OCI-LY3 (cell line): ENCODE measurements at regions not wholly inside any gene's neighbourhood (a gene's known extent, or its start where the extent isn't known, plus 50 kb on each side); places are given as distances from the start of the nearest gene placed in this dataset.
"Not testable (repeated sequence)": the region's sequence is repeated elsewhere in the genome, so short reads cannot be mapped to it uniquely, and the experiment has no call there.

Experiments used
- H2AFZ ChIP-seq: fragments of 200-600, 300-600 bp; shearing (Covaris generic); 2 replicates; pipeline ENCODE4 v1.6.0; 2014; ENCODE audit warnings: antibody characterized with exemption, low read depth, low read length
- H3K27ac ChIP-seq: fragments of 200-600, 300-600 bp; sonication (generic); 2 replicates; pipeline ENCODE4 v1.5.1; 2014; ENCODE audit warnings: mild to moderate bottlenecking, low read length, moderate library complexity, mixed read lengths
- H3K27me3 ChIP-seq: fragments of 200-600, 300-600 bp; sonication (generic); 2 replicates; pipeline ENCODE4 v1.6.1; 2014; ENCODE audit warnings: low read depth, low read length, mixed read lengths
- H3K36me3 ChIP-seq: fragments of 200-600, 300-600 bp; sonication (generic); replicated peaks from 2 replicates; pipeline ENCODE3; 2014; ENCODE audit warnings: low read depth, low read length, mixed read lengths
- H3K4me1 ChIP-seq: fragments of 300-600, 200-600 bp; sonication (generic); 2 replicates; pipeline ENCODE4 v1.6.1; 2014; ENCODE audit warnings: low read length, mixed read lengths
- H3K4me2 ChIP-seq: fragments of 200-600, 300-600 bp; sonication (generic); 2 replicates; pipeline ENCODE4 v1.6.1; 2014; ENCODE audit warnings: low read length, mixed read lengths
- H3K4me3 ChIP-seq: fragments of 300-600, 200-600 bp; sonication (generic); 2 replicates; pipeline ENCODE4 v1.5.1; 2014; ENCODE audit warnings: antibody characterized with exemption, mild to moderate bottlenecking, low read length, moderate library complexity
- H3K79me2 ChIP-seq: fragments of 300-600, 200-600 bp; shearing (Covaris generic); 2 replicates; pipeline ENCODE4 v1.6.1; 2014; ENCODE audit warnings: mild to moderate bottlenecking, low read length, mixed read lengths
- H3K9ac ChIP-seq: fragments of 300-600, 200-600 bp; shearing (Covaris generic); 2 replicates; pipeline ENCODE4 v1.6.0; 2014; ENCODE audit warnings: mild to moderate bottlenecking, low read length, moderate library complexity
- H3K9me3 ChIP-seq: fragments of 200-600, 300-600 bp; shearing (Covaris generic); 2 replicates; pipeline ENCODE4 v1.6.1; 2014; ENCODE audit warnings: low read length, mixed read lengths; ENCODE audit not compliant: insufficient read depth
- H4K20me1 ChIP-seq: fragments of 200-600, 300-600 bp; sonication (generic); 2 replicates; pipeline ENCODE4 v1.6.1; 2016; ENCODE audit warnings: low read length, mixed read lengths; ENCODE audit not compliant: insufficient read depth
- EZH2phosphoT487 ChIP-seq: fragments of 200-600 bp; shearing (Covaris generic); IDR thresholded peaks from 2 replicates; pipeline ENCODE4 v1.6.1; 2018; ENCODE audit warnings: antibody characterized with exemption, mixed run types, low read depth
- TF ChIP-seq, protein P1 (sequence below): fragments of 200-600, 300-600 bp; sonication (generic); IDR thresholded peaks from 2 replicates; pipeline ENCODE4 v1.5.1; 2014; ENCODE audit warnings: antibody characterized with exemption, low read length, low read depth

DNA sequence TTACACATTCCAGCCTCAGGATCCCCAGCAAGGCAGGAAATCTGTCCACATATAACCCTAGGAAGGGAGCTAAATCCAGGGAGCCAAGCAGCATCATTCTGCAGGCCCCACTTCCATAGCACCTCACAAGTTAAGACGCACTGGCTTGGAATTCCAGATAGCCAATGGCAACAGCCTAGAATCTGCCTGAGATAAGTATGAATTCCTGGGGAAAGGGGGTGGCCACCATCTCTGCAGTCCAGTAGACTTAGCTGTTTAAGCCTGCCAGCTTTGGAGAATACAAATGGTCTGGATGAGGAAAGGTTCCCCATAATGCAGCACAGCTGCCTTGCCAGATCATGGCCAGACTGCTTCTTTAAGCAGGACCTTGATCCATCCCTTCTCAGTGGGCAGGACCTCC, 179.4 kb upstream of the PRSS1 start:
- no peak overlapping the region for H3K4me3 ChIP-seq
- peaks cover 36% of the 10 kb centered on the region for H3K27me3 ChIP-seq
- H3K4me1 ChIP-seq: no peaks in the 10 kb centered on the region
- no peak for TF ChIP-seq EZH2phosphoT487
- TF ChIP-seq, protein P1, sequence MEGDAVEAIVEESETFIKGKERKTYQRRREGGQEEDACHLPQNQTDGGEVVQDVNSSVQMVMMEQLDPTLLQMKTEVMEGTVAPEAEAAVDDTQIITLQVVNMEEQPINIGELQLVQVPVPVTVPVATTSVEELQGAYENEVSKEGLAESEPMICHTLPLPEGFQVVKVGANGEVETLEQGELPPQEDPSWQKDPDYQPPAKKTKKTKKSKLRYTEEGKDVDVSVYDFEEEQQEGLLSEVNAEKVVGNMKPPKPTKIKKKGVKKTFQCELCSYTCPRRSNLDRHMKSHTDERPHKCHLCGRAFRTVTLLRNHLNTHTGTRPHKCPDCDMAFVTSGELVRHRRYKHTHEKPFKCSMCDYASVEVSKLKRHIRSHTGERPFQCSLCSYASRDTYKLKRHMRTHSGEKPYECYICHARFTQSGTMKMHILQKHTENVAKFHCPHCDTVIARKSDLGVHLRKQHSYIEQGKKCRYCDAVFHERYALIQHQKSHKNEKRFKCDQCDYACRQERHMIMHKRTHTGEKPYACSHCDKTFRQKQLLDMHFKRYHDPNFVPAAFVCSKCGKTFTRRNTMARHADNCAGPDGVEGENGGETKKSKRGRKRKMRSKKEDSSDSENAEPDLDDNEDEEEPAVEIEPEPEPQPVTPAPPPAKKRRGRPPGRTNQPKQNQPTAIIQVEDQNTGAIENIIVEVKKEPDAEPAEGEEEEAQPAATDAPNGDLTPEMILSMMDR: no peak
- no peak overlapping the region for H3K27ac ChIP-seq
- no peak overlapping the region for H3K9ac ChIP-seq
- no peak overlapping the region for H2AFZ ChIP-seq
- H3K36me3 ChIP-seq: no peaks in the 10 kb centered on the region
- H4K20me1 ChIP-seq: no peaks in the 10 kb centered on the region
- no peak overlapping the region for H3K4me2 ChIP-seq
- no peaks in the 10 kb centered on the region for H3K9me3 ChIP-seq
- H3K79me2 ChIP-seq: no peaks in the 10 kb centered on the region

DNA sequence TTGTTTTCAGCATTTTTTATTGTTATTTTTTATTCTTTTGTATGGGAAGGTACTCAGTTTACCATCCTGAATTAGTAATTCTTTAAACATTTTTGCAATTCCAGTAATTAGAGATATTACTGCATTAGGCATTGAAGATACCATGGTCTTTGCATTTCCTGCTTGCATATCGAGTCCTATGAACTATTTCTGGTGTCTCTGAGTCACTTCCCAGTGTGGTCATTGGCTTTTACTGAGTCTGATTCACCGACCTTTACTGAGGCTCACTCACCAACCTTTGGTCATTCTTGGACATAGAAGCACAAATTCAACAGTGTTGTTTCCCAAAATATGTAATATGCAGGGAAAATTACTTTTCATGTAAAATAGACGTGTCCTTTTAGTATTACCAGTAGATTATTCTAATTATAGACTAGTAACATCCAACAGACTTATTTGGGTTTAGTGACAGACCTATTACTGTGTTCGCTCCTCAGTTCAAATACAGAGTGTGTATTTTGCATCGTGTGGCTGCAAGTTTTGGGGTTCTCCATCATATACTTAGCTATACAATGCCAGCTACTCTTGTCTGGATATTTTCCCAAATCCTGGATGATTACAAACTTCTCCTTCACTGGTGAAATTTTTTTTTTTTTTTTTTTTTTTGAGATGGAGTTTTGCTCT, 180.7 kb upstream of the PRSS1 start:
- Histone ChIP-seq H3K9ac (no peak overlapping the region), H4K20me1 (no peaks in the 10 kb centered on the region), H3K4me2 (no peak overlapping the region), H3K4me1 (no peaks in the 10 kb centered on the region), H2AFZ (no peak overlapping the region), H3K9me3 (no peaks in the 10 kb centered on the region), H3K27ac (no peak overlapping the region), H3K36me3 (no peaks in the 10 kb centered on the region), H3K27me3 (peaks cover 39% of the 10 kb centered on the region), H3K4me3 (no peak overlapping the region), H3K79me2 (no peaks in the 10 kb centered on the region)
- TF ChIP-seq, protein P1: no peak
- TF ChIP-seq EZH2phosphoT487: no peak

DNA sequence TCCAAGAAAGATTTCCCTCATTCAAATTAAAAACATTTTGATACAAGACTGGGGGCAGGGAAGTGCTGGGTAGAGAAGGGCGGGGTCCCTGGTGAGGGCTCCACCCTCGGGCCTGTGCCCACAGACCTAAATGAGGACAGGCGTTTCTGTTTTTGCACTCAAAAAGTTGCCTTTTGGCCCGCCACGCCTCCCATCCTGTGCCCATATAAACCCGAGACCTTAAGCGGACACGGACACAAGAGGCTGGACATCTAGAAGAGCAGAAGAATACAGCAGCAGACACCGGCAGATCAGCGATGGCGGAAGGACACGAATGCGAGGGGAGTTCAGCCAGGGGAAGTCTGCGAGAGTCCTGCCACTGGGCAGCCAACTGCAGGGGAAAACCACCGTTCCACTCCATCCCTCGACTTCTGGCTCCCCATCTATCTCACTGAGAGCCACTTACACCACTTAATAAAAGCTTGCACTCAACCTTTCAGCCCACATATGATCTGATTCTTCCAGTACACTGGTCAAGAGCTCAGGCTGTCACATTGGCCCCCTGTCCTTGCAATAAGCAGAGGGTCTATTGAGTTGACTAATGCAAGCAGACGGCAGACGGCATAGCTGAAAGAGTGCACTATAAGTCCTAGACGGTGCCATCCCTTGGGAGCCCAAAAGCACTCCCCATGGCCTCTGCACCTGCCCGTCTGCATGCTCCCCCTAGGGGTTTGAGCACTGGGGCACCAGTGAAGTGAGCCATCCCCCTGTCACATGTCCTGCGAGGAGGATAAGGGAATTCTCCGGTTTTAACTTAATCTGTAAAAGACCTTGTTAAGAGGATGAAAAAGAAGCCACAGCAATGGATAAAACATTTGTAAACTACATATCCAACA, 181.8 kb upstream of the PRSS1 start:
- H3K4me1 ChIP-seq: no peaks in the 10 kb centered on the region
- no peak overlapping the region for H3K9ac ChIP-seq
- H3K27me3 ChIP-seq: peaks cover 44% of the 10 kb centered on the region
- H3K9me3 ChIP-seq: no peaks in the 10 kb centered on the region
- H3K79me2 ChIP-seq: no peaks in the 10 kb centered on the region
- no peaks in the 10 kb centered on the region for H4K20me1 ChIP-seq
- H2AFZ ChIP-seq: no peak overlapping the region
- no peak for TF ChIP-seq EZH2phosphoT487
- TF ChIP-seq, protein P1: no peak
- no peak overlapping the region for H3K4me2 ChIP-seq
- no peak overlapping the region for H3K4me3 ChIP-seq
- H3K27ac ChIP-seq: no peak overlapping the region
- H3K36me3 ChIP-seq: no peaks in the 10 kb centered on the region

DNA sequence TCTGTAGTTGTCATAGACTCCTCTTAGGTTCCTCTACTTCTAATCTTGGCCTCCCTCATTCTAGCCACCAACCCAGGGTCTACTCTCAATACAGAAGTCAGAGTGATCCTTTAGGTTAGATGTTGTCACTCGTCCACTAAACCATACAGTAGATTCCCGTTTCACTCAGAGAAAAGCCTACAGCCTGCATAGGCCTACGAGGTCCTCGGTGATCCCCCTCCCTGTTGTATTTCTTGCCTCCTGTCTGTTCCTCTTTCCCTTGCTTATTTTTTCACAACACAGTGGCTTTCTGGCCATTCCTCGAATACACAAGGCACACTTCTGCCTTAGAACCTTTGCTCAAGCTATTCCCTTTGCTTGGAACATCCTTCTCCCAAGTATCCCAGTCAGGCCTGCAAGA, 183.0 kb upstream of the PRSS1 start:
- H3K9ac ChIP-seq: no peak overlapping the region
- H2AFZ ChIP-seq: no peak overlapping the region
- no peaks in the 10 kb centered on the region for H3K79me2 ChIP-seq
- H3K36me3 ChIP-seq: no peaks in the 10 kb centered on the region
- no peak for TF ChIP-seq EZH2phosphoT487
- TF ChIP-seq, protein P1: no peak
- H3K27me3 ChIP-seq: peaks cover 43% of the 10 kb centered on the region
- no peaks in the 10 kb centered on the region for H3K9me3 ChIP-seq
- H3K4me2 ChIP-seq: no peak overlapping the region
- no peaks in the 10 kb centered on the region for H4K20me1 ChIP-seq
- no peak overlapping the region for H3K4me3 ChIP-seq
- H3K27ac ChIP-seq: no peak overlapping the region
- H3K4me1 ChIP-seq: no peaks in the 10 kb centered on the region

DNA sequence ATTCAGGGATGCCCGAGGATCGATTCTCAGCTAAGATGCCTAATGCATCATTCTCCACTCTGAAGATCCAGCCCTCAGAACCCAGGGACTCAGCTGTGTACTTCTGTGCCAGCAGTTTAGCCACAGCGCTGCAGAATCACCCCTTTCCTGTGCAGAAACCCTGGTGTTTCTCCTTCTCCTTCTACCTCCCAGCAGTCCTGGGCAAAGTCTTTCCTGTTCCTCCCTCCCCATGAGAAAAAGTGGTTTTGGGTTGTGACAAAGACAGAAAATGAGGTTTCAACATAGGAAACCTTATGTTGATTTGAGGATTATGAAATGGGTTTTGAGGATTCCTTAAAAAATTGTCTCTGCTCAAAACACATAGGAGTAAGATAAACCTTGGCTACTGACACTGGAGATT, 185.1 kb upstream of the PRSS1 start:
- not testable (repeated sequence) for H2AFZ ChIP-seq, H3K4me1 ChIP-seq, H3K9ac ChIP-seq, H3K4me3 ChIP-seq, H3K79me2 ChIP-seq, H3K4me2 ChIP-seq, H3K36me3 ChIP-seq, H3K27ac ChIP-seq, H4K20me1 ChIP-seq, H3K9me3 ChIP-seq
- H3K27me3 ChIP-seq: peaks cover 45% of the 10 kb centered on the region
